GM12865 (cell line): ENCODE measurements at regions not wholly inside any gene's neighbourhood (a gene's known extent, or its start where the extent isn't known, plus 50 kb on each side); places are given as distances from the start of the nearest gene placed in this dataset.

Source experiments
- DNase-seq: peaks from one replicate; pipeline ENCODE4 v3.0.0; 2010; ENCODE audit warnings: low read depth
- H3K4me3 ChIP-seq: 2 replicates; pipeline ENCODE4 v1.5.1; 2011; ENCODE audit warnings: mild to moderate bottlenecking, low read depth, low read length, control low read depth
- CTCF ChIP-seq: IDR thresholded peaks from 2 replicates; pipeline ENCODE4 v1.5.1; 2011; ENCODE audit warnings: low read length, control low read depth, low read depth, inconsistent platforms; ENCODE audit not compliant: insufficient read depth; ENCODE audit errors: missing control alignments

GRCh38 chr4:27140486-27140885, 279.8 kb downstream of the STIM2 start:
- DNase-seq, result no peak
- H3K4me3 ChIP-seq, result no peak overlapping the region
- no peak for TF ChIP-seq CTCF

- TF ChIP-seq CTCF, result no peak
- H3K4me3 ChIP-seq, result no peak overlapping the region
- no peak for DNase-seq
These were observed 280.9 kb downstream of the STIM2 start for GRCh38 chr4:27141530-27141929.

- DNase-seq, result no peak
- H3K4me3 ChIP-seq, result no peak overlapping the region
- no peak for TF ChIP-seq CTCF
These were observed 282.2 kb downstream of the STIM2 start for GRCh38 chr4:27142841-27143240.

- no peak for DNase-seq
- H3K4me3 ChIP-seq, result no peak overlapping the region
- no peak for TF ChIP-seq CTCF
These were observed 285.0 kb downstream of the STIM2 start for GRCh38 chr4:27145597-27145996.

GRCh38 chr4:27148211-27148895, 287.7 kb downstream of the STIM2 start:
- TF ChIP-seq CTCF, result no peak
- no peak for DNase-seq

GRCh38 chr4:27149541-27150212, 289.0 kb downstream of the STIM2 start:
- no peak overlapping the region for H3K4me3 ChIP-seq
- DNase-seq, result no peak
- TF ChIP-seq CTCF, result no peak

More at GRCh38 chr4:27148211-27148895, 287.7 kb downstream of the STIM2 start:
- H3K4me3 ChIP-seq, result no peak overlapping the region
